Fibroblast of lung (primary cell): ENCODE measurements at regions not wholly inside any gene's neighbourhood (a gene's known extent, or its start where the extent isn't known, plus 50 kb on each side); places are given as distances from the start of the nearest gene placed in this dataset.

Experiments used
- DNase-seq, 2 donors: peaks; one replicate each; pipeline versions ENCODE4 v3.0.0 to v3.0.0-alpha.2; 2010; ENCODE audit warnings: low read depth in 2 of 2
- H2AFZ ChIP-seq: 2 replicates; pipeline ENCODE4 v1.5.1; 2012; ENCODE audit warnings: low read length, control low read depth, inconsistent platforms
- H3K27ac ChIP-seq: 2 replicates; pipeline ENCODE4 v1.5.1; 2011; ENCODE audit warnings: low read length, control low read depth; ENCODE audit not compliant: insufficient read depth
- H3K27me3 ChIP-seq: 2 replicates; pipeline ENCODE4 v1.5.1; 2011; ENCODE audit warnings: mild to moderate bottlenecking, low read length; ENCODE audit not compliant: control insufficient read depth, insufficient read depth
- H3K36me3 ChIP-seq: 2 replicates; pipeline ENCODE4 v1.5.1; 2011; ENCODE audit warnings: low read length; ENCODE audit not compliant: control insufficient read depth, insufficient read depth
- H3K4me1 ChIP-seq: 2 replicates; pipeline ENCODE4 v1.5.1; 2011; ENCODE audit warnings: low read length; ENCODE audit not compliant: control insufficient read depth, insufficient read depth; ENCODE audit errors: extremely low read depth
- H3K4me2 ChIP-seq: 2 replicates; pipeline ENCODE4 v1.5.1; 2011; ENCODE audit warnings: low read length, control low read depth; ENCODE audit not compliant: insufficient read depth; ENCODE audit errors: extremely low read depth
- H3K4me3 ChIP-seq, 4 experiments: fragments of 200-600 bp in 1 of 4; sonication (generic) in 1 of 4; replicated peaks in 1 of 4; 2 replicates each; pipeline ENCODE4 v1.5.1; 2011 to 2016; ENCODE audit warnings: low read length in 4 of 4, low read depth in 3 of 4, mild to moderate bottlenecking in 3 of 4, control low read depth in 2 of 4, inconsistent platforms in 1 of 4, mixed read lengths in 1 of 4; ENCODE audit not compliant: insufficient read depth in 1 of 4; ENCODE audit errors: control extremely low read depth in 1 of 4
- H3K79me2 ChIP-seq: 2 replicates; pipeline ENCODE4 v1.5.1; 2012; ENCODE audit warnings: mild to moderate bottlenecking, low read length, inconsistent platforms; ENCODE audit not compliant: control insufficient read depth, insufficient read depth
- H3K9ac ChIP-seq: 2 replicates; pipeline ENCODE4 v1.5.1; 2011; ENCODE audit warnings: mild to moderate bottlenecking, low read length, control low read depth; ENCODE audit not compliant: insufficient read depth
- H3K9me3 ChIP-seq: 2 replicates; pipeline ENCODE4 v1.5.1; 2012; ENCODE audit warnings: low read depth, low read length; ENCODE audit not compliant: control insufficient read depth, insufficient read depth
- H4K20me1 ChIP-seq: 2 replicates; pipeline ENCODE4 v1.5.1; 2011; ENCODE audit warnings: low read length; ENCODE audit not compliant: control insufficient read depth, insufficient read depth; ENCODE audit errors: extremely low read depth
- EZH2 ChIP-seq: IDR thresholded peaks from 2 replicates; pipeline ENCODE4 v1.5.1; 2012; ENCODE audit warnings: low read length, control low read depth, mild to moderate bottlenecking; ENCODE audit errors: missing control alignments
- TF ChIP-seq, protein P1 (sequence below), 2 donors: IDR thresholded peaks in 1 of 2; conservative IDR thresholded peaks in 1 of 2; 1 replicate in 1 of 2; 2 replicates in 1 of 2; pipeline ENCODE4 v1.5.1; 2011 to 2012; ENCODE audit warnings: low read length in 2 of 2, control low read depth in 1 of 2, inconsistent platforms in 1 of 2, low read depth in 1 of 2, mild to moderate bottlenecking in 1 of 2

- no peak overlapping the region for H2AFZ ChIP-seq
- no peaks in the 10 kb centered on the region for H3K79me2 ChIP-seq
- no peak overlapping the region for H3K4me3 ChIP-seq
- no peak overlapping the region for H3K4me2 ChIP-seq
- H3K27me3 ChIP-seq = no peaks in the 10 kb centered on the region
- no peaks in the 10 kb centered on the region for H4K20me1 ChIP-seq
- H3K9me3 ChIP-seq = no peaks in the 10 kb centered on the region
- H3K9ac ChIP-seq = no peak overlapping the region
- TF ChIP-seq EZH2 = no peak
- TF ChIP-seq, protein P1, sequence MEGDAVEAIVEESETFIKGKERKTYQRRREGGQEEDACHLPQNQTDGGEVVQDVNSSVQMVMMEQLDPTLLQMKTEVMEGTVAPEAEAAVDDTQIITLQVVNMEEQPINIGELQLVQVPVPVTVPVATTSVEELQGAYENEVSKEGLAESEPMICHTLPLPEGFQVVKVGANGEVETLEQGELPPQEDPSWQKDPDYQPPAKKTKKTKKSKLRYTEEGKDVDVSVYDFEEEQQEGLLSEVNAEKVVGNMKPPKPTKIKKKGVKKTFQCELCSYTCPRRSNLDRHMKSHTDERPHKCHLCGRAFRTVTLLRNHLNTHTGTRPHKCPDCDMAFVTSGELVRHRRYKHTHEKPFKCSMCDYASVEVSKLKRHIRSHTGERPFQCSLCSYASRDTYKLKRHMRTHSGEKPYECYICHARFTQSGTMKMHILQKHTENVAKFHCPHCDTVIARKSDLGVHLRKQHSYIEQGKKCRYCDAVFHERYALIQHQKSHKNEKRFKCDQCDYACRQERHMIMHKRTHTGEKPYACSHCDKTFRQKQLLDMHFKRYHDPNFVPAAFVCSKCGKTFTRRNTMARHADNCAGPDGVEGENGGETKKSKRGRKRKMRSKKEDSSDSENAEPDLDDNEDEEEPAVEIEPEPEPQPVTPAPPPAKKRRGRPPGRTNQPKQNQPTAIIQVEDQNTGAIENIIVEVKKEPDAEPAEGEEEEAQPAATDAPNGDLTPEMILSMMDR (conservative IDR thresholded peaks at IDR 0.05 in 1 of 2, IDR thresholded peaks at IDR 0.05 in 1 of 2; ENCODE audit: low read depth in 1 of 2, low read length in 2 of 2) = no peak
- H3K36me3 ChIP-seq = no peaks in the 10 kb centered on the region
- H3K4me1 ChIP-seq = no peaks in the 10 kb centered on the region
- DNase-seq = peak; percentile 6 to 30
- no peak overlapping the region for H3K27ac ChIP-seq
These were observed 353.8 kb upstream of the HAND2 start for GRCh38 chr4:173883821-173884220.

- no peak overlapping the region for H3K27ac ChIP-seq
- no peaks in the 10 kb centered on the region for H3K4me1 ChIP-seq
- no peak overlapping the region for H3K4me2 ChIP-seq
- no peak overlapping the region for H2AFZ ChIP-seq
- H3K79me2 ChIP-seq = no peaks in the 10 kb centered on the region
- H3K9me3 ChIP-seq = no peaks in the 10 kb centered on the region
- H4K20me1 ChIP-seq = no peaks in the 10 kb centered on the region
- H3K27me3 ChIP-seq = no peaks in the 10 kb centered on the region
- DNase-seq = no peak
- H3K4me3 ChIP-seq = no peak overlapping the region
- TF ChIP-seq EZH2 = no peak
- TF ChIP-seq, protein P1 (conservative IDR thresholded peaks at IDR 0.05 in 1 of 2, IDR thresholded peaks at IDR 0.05 in 1 of 2; ENCODE audit: low read depth in 1 of 2, low read length in 2 of 2) = no peak
- H3K9ac ChIP-seq = no peak overlapping the region
- H3K36me3 ChIP-seq = no peaks in the 10 kb centered on the region
These were observed 350.9 kb upstream of the HAND2 start for GRCh38 chr4:173880897-173881296.

DNA sequence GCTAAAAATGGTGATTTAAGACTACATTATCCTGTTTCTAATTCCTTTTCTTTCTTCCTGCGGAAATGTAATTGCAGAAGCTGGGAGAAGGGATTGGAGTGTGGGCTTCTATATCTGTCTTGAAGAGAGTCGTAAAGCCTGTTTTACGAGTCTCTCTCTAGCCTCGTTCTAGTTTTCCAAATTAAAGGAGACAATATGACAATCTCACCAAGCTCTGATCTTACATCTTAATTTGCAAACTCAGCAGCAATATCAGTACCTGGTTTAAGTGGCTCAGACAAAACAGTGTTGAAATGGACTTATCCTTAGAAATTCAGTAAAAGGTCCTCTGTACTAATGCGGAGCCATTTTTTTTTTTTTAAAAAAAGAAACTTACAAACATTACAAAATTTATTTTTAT is 349.5 kb upstream of the HAND2 start:
- H3K79me2 ChIP-seq = no peaks in the 10 kb centered on the region
- H4K20me1 ChIP-seq = no peaks in the 10 kb centered on the region
- H3K36me3 ChIP-seq = no peaks in the 10 kb centered on the region
- H3K4me1 ChIP-seq = no peaks in the 10 kb centered on the region
- no peak overlapping the region for H2AFZ ChIP-seq
- no peak overlapping the region for H3K4me2 ChIP-seq
- no peak overlapping the region for H3K9ac ChIP-seq
- TF ChIP-seq EZH2 = no peak
- TF ChIP-seq, protein P1 (conservative IDR thresholded peaks at IDR 0.05 in 1 of 2, IDR thresholded peaks at IDR 0.05 in 1 of 2; ENCODE audit: low read depth in 1 of 2, low read length in 2 of 2) = no peak
- no peaks in the 10 kb centered on the region for H3K9me3 ChIP-seq
- no peak overlapping the region for H3K27ac ChIP-seq
- no peak overlapping the region for H3K4me3 ChIP-seq
- no peak for DNase-seq
- no peaks in the 10 kb centered on the region for H3K27me3 ChIP-seq
